Endothelial cell of hepatic sinusoid (primary cell): ENCODE measurements at regions not wholly inside any gene's neighbourhood (a gene's known extent, or its start where the extent isn't known, plus 50 kb on each side); places are given as distances from the start of the nearest gene placed in this dataset.

Experiments used
- in situ Hi-C: cut with HindIII; loops from 2 replicates; pipeline ENCODE4 v1.10.0; 2017; ENCODE audit warnings: low sequenced_read_pairs

GRCh38 chr4:116877069-116877468 lies 208.3 kb downstream of the TRAM1L1 start:
- in situ Hi-C loops: no loop called here

- in situ Hi-C loops: no loop called here
These were observed 212.4 kb downstream of the TRAM1L1 start for GRCh38 chr4:116872941-116873340.

GRCh38 chr4:116872308-116872707 lies 213.1 kb downstream of the TRAM1L1 start:
- in situ Hi-C loops: no loop called here

- in situ Hi-C loops: no loop called here
These were observed 214.7 kb downstream of the TRAM1L1 start for GRCh38 chr4:116870686-116871085.

GRCh38 chr4:116866106-116866505 lies 219.3 kb downstream of the TRAM1L1 start:
- in situ Hi-C loops: no loop called here

- in situ Hi-C loops: no loop called here
These were observed 222.8 kb downstream of the TRAM1L1 start for GRCh38 chr4:116862592-116862991.

GRCh38 chr4:116860891-116861290 lies 224.5 kb downstream of the TRAM1L1 start:
- in situ Hi-C loops: no loop called here

GRCh38 chr4:116849620-116850019 lies 235.8 kb downstream of the TRAM1L1 start:
- in situ Hi-C loops: no loop called here

- in situ Hi-C loops: no loop called here
These were observed 237.8 kb downstream of the TRAM1L1 start for GRCh38 chr4:116847616-116848015.

GRCh38 chr4:116839826-116840225 lies 245.6 kb downstream of the TRAM1L1 start:
- in situ Hi-C loops: no loop called here

GRCh38 chr4:116838609-116839008 lies 246.8 kb downstream of the TRAM1L1 start:
- in situ Hi-C loops: no loop called here

GRCh38 chr4:116829187-116829586 lies 256.2 kb downstream of the TRAM1L1 start:
- in situ Hi-C loops: no loop called here

- in situ Hi-C loops: no loop called here
These were observed 261.2 kb downstream of the TRAM1L1 start for GRCh38 chr4:116824172-116824571.

- in situ Hi-C loops: no loop called here
These were observed 273.6 kb downstream of the TRAM1L1 start for GRCh38 chr4:116811730-116812129.

GRCh38 chr4:116796022-116796421 lies 289.4 kb downstream of the TRAM1L1 start:
- in situ Hi-C loops: no loop called here

- in situ Hi-C loops: no loop called here
These were observed 296.7 kb downstream of the TRAM1L1 start for GRCh38 chr4:116788723-116789122.

GRCh38 chr4:116755051-116755450 lies 330.3 kb downstream of the TRAM1L1 start:
- in situ Hi-C loops: no loop called here

- in situ Hi-C loops: no loop called here
These were observed 333.3 kb downstream of the TRAM1L1 start for GRCh38 chr4:116752027-116752426.

- in situ Hi-C loops: no loop called here
These were observed 348.6 kb downstream of the TRAM1L1 start for GRCh38 chr4:116736756-116737155.

GRCh38 chr4:116734178-116734577 lies 351.2 kb downstream of the TRAM1L1 start:
- in situ Hi-C loops: no loop called here

GRCh38 chr4:116733370-116733769 lies 352.0 kb downstream of the TRAM1L1 start:
- in situ Hi-C loops: no loop called here

GRCh38 chr4:116726523-116726922 lies 358.9 kb downstream of the TRAM1L1 start:
- in situ Hi-C loops: loop anchor here (10.0 kb wide), 1 partner anchor 252 kb away; no protein-coding TSS in a partner anchor

GRCh38 chr4:116724249-116724648 lies 361.1 kb downstream of the TRAM1L1 start:
- in situ Hi-C loops: loop anchor here (10.0 kb wide), 1 partner anchor 249 kb away; no protein-coding TSS in a partner anchor
